H1 (cell line): ENCODE measurements at regions not wholly inside any gene's neighbourhood (a gene's known extent, or its start where the extent isn't known, plus 50 kb on each side); places are given as distances from the start of the nearest gene placed in this dataset.

Source experiments
- SAP30 ChIP-seq: fragments of 300-600 bp; sonication (generic); IDR thresholded peaks from 2 replicates; pipeline ENCODE4 v1.7.1; 2012; ENCODE audit warnings: low read length, moderate library complexity, mild to moderate bottlenecking, inconsistent platforms; ENCODE audit not compliant: insufficient read depth, insufficient replicate concordance
- TF ChIP-seq, protein P1 (sequence below): fragments of 300-600 bp; sonication (generic); IDR thresholded peaks from 2 replicates; pipeline ENCODE4 v1.7.1; 2012; ENCODE audit warnings: low read length, moderate library complexity, mild to moderate bottlenecking, inconsistent platforms; ENCODE audit not compliant: insufficient replicate concordance

DNA sequence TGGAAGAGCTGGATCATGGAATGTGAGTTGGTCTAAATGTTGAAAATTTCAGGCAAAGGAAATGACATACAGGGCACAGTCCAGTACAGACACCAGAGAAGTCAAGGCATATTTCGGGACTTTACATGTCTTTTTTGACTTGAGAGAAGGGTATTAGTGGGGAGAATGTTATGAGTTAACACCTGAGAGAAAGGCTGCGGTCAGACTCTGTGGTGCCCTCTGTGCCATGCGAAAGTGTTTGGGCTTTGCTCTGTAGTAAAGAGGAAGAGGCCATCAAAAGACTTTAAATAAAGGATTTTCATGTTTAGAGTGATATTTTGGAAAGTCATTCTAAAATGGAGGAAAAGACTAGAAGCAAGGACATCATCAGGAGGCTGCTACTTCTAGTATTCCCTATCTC lies 607.4 kb downstream of the CCSER2 start (continued):
- TF ChIP-seq, protein P1, sequence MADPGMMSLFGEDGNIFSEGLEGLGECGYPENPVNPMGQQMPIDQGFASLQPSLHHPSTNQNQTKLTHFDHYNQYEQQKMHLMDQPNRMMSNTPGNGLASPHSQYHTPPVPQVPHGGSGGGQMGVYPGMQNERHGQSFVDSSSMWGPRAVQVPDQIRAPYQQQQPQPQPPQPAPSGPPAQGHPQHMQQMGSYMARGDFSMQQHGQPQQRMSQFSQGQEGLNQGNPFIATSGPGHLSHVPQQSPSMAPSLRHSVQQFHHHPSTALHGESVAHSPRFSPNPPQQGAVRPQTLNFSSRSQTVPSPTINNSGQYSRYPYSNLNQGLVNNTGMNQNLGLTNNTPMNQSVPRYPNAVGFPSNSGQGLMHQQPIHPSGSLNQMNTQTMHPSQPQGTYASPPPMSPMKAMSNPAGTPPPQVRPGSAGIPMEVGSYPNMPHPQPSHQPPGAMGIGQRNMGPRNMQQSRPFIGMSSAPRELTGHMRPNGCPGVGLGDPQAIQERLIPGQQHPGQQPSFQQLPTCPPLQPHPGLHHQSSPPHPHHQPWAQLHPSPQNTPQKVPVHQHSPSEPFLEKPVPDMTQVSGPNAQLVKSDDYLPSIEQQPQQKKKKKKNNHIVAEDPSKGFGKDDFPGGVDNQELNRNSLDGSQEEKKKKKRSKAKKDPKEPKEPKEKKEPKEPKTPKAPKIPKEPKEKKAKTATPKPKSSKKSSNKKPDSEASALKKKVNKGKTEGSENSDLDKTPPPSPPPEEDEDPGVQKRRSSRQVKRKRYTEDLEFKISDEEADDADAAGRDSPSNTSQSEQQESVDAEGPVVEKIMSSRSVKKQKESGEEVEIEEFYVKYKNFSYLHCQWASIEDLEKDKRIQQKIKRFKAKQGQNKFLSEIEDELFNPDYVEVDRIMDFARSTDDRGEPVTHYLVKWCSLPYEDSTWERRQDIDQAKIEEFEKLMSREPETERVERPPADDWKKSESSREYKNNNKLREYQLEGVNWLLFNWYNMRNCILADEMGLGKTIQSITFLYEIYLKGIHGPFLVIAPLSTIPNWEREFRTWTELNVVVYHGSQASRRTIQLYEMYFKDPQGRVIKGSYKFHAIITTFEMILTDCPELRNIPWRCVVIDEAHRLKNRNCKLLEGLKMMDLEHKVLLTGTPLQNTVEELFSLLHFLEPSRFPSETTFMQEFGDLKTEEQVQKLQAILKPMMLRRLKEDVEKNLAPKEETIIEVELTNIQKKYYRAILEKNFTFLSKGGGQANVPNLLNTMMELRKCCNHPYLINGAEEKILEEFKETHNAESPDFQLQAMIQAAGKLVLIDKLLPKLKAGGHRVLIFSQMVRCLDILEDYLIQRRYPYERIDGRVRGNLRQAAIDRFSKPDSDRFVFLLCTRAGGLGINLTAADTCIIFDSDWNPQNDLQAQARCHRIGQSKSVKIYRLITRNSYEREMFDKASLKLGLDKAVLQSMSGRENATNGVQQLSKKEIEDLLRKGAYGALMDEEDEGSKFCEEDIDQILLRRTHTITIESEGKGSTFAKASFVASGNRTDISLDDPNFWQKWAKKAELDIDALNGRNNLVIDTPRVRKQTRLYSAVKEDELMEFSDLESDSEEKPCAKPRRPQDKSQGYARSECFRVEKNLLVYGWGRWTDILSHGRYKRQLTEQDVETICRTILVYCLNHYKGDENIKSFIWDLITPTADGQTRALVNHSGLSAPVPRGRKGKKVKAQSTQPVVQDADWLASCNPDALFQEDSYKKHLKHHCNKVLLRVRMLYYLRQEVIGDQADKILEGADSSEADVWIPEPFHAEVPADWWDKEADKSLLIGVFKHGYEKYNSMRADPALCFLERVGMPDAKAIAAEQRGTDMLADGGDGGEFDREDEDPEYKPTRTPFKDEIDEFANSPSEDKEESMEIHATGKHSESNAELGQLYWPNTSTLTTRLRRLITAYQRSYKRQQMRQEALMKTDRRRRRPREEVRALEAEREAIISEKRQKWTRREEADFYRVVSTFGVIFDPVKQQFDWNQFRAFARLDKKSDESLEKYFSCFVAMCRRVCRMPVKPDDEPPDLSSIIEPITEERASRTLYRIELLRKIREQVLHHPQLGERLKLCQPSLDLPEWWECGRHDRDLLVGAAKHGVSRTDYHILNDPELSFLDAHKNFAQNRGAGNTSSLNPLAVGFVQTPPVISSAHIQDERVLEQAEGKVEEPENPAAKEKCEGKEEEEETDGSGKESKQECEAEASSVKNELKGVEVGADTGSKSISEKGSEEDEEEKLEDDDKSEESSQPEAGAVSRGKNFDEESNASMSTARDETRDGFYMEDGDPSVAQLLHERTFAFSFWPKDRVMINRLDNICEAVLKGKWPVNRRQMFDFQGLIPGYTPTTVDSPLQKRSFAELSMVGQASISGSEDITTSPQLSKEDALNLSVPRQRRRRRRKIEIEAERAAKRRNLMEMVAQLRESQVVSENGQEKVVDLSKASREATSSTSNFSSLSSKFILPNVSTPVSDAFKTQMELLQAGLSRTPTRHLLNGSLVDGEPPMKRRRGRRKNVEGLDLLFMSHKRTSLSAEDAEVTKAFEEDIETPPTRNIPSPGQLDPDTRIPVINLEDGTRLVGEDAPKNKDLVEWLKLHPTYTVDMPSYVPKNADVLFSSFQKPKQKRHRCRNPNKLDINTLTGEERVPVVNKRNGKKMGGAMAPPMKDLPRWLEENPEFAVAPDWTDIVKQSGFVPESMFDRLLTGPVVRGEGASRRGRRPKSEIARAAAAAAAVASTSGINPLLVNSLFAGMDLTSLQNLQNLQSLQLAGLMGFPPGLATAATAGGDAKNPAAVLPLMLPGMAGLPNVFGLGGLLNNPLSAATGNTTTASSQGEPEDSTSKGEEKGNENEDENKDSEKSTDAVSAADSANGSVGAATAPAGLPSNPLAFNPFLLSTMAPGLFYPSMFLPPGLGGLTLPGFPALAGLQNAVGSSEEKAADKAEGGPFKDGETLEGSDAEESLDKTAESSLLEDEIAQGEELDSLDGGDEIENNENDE: no peak
- no peak for TF ChIP-seq SAP30
